GM18870 (cell line): ENCODE measurements at regions not wholly inside any gene's neighbourhood (a gene's known extent, or its start where the extent isn't known, plus 50 kb on each side); places are given as distances from the start of the nearest gene placed in this dataset.

ENCODE experiments used
- ATAC-seq: cut with Tn5 transposase; IDR thresholded peaks from one replicate; pipeline ENCODE4 v1.9.1; 2021; ENCODE audit warnings: moderate library complexity; ENCODE audit not compliant: unreplicated experiment

DNA sequence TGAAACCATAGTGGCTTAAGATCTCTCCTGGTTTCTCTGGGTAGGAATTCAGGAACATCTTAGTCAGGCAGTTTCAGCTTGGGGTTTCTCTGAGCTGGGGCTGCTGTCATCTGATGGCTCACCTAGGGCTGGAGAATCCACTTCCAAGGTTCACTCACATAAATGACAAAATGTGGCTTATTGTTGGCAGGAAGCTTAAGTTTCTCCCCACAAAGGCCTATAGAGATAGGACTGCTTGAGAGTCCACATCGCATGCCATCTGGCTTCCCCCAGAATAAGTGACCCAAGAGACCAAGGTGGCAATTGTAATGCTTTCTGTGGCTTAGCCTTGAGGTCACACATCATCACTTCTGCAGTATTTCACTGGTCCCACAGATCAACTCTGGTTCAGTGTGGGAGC, 131.4 kb downstream of the EDN1 start:
- no peak for ATAC-seq

DNA sequence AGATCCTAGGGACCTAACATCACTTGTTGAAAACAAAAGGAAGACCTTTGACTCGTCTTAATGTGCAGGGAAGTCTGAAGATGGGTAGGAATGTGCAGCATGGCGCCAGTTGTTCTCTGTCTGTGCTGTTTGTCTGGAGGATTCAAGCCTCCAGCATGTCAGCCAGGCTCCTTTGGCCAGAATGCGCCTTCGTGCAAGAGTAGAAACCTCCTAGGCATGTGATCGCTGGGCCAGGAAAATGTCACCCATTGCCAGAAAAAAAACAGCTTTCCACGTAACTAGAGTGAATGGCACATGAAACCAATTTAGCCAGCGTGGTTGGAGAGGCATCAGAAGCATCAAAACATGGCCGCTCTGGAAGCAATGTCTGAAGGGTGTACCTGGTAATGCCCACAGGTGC, 132.7 kb downstream of the EDN1 start:
- no peak for ATAC-seq

DNA sequence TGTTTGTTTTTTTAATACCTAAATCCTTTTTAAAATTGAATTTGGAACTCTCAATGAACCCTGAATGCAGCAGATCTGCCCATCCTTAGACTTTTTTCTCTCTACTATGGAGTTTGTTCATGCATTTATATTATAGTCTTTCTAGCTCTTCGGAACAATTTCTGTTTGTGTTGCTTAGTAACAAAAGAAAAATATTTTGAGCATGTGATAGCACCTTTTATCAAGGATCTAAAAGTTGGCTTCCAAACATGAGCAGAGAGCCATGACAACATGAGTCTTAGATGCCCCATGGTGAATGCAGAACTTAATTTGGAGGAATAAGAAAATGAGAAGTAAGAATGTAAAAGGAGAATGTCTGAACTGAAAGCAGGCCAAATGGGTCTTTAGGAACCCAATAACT, 133.7 kb downstream of the EDN1 start:
- ATAC-seq: no peak

DNA sequence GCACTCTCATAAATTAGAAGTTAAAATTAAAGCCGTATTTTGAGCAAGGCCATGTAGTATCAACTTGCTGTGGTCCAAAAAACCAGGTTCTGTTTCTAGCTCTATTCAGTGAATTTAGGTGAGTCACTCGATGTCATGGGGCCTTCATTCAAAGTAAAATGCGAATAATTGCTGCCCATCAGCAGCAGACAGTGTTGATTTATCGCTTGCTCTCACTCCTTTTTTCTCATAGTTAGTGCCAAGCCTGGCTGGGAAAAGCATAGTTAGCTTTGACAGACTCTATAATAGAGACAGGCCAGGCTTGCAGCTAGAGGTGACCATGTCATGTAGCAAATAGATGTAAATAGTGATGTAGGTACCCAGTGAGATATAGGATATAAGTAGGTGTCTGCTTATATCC, 136.0 kb downstream of the EDN1 start:
- no peak for ATAC-seq

DNA sequence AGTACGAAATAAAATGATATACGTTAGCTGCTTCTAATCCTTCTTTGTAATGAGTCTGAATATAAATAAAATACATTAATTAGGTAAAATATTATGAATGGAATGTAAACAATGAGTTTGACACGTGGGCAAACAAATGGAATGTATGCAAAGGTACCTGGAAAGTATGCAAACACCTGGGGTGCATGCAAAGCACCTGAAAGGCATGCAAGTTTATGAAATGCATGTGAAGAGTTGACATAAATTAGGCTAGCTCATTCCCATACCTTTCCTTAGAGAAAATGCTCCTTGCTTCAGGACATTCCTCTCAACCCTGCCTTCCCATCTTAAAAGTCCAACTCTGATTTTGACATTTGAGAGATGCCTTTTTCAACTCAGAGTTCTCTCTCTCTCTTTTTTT, 140.9 kb downstream of the EDN1 start:
- ATAC-seq: no peak

DNA sequence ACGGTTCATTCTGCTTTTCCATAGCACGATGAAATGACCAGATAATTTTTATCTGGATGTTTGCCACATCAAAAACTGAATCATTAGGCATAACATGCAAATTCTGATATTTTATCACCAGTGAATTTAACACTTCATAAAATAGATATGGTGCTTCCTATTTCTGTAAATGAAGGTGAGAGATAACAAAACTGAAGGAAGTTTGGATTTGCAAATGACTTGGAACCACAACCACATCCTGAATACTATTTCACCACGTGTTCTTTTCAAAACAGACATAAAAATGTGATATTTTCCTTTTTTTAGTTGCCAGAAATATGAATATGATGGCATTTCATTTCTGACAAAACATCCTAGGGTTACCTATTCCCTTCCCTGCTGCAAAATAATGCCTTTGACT, 146.1 kb downstream of the EDN1 start:
- ATAC-seq: no peak

DNA sequence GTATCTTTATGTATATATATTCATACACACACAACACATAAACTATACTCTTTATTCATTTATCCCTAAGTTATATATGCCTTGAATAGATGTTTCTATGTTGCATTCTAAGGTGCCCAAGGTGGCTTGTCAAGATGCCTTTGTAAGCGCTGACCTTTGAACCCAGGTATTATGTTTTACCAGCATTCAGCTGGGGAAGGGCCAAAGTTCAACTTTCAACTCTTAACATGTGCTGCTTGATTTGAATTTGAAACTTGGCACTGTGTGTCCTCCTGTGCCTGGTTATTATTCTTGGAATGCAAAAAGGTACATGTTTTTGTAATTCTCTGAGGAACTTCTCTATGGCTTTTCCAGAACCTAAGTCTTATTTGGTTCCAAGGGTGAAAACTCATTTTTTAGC, 146.5 kb downstream of the EDN1 start:
- ATAC-seq: no peak

DNA sequence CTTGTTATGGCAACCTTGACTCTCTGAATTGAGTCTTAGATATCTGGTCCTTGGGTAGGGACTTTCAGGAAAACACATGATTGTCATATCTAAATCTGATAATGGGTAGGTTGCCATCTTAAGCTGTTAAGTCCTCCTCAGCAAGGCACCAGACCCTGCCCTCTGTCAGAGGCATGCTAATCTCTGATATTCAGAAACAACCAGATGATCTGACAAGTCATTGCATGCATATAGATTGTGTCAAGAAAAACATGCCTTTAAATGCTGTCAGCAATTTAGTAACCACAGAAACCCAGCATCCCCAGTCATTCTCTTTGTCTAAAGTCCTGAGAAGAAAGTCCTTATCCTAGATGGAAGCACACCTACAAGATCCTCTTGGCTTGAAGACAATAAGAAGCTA, 149.1 kb downstream of the EDN1 start:
- no peak for ATAC-seq

DNA sequence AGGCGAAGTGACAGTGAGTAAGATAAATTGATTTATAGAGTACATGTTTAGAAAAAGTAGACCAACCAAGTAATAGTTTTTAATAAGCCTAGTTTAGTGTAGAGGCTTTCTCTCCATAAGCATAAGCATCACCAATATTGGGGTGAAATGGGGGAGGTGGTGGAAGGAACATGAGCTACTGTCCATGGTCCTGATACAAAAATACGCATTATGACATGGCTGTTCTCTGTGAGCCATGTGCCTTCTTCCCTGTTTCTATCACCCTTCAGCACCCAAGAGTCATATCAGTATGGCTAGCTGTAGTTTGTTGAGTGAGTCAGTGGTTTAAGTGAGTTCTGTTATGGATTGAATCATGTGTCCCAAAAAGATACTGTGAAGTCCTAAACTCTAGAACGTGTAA, 150.8 kb downstream of the EDN1 start:
- ATAC-seq: no peak

DNA sequence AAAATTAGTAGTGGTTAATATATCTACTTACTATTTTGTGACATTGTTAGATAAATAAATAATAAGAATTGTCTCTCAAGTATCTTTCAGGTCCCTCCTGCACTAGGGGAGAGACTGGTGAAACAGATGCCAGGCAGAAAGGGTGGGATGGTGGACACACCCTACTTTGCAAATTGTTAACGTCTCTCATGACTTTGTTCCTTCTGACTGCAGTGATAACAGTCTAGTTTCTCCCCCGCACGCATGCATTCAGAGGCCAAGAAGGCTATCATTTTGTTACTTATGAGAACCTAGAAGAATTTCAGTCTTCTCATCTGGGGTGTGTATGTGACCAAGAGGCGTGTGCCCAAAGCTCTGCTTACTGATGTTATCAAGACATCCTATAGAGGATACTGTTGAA, 152.3 kb downstream of the EDN1 start:
- ATAC-seq: no peak

DNA sequence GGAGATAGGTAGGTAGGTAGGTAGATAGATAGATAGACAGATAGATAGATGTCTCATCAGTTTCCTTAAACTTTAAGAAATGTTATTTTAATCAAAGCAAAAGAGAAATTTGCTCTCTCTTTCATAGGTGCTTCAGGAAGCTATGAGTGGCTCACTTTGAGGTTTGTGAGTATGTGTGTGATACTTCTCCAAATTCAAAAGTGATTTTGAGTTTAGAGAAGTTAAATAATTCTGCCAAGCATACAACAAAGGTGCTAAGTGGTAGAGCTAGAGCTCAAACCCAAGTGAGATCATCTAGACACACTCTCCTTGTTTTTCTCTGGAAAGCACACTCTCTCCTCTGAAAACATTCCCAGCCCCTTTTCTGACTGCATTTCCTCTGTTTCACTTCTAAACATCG, 156.2 kb downstream of the EDN1 start:
- ATAC-seq: no peak

DNA sequence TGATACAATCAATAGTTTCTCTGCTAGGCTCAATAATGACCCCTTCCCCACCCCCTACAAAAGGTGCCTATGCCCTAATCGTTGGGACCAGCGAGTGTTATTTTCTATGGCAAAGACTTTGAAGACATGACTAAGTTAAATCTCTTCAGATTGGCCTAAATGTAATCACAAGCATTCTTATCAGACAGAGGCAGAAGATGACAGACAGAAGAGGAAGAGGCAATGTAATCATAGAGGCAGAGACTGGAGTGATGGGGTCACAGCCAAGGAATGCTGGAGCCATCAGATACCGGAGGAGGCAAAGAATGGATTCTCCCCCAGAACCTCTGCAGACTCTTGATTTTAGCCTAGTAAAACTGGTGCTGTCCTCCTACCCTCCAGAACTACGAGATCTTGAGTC, 159.3 kb downstream of the EDN1 start:
- ATAC-seq: no peak

DNA sequence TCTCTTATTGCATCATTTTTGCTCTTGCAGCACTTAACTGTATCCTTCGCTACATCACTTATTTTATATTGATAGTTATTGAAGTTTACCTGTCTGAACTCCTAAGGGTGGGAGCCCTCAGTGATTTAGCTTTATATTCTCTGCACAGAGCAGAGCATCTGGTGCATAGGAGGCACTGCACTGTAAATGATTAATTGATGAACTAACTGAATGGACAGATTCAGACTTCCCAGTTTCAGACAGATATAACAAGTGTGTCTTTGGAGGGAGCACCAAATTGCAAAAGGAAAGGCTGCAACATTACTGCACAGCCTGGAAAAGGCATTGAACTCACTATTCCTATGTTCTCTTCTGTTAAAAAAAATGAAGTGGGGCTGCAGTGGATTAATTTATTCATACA, 160.3 kb downstream of the EDN1 start:
- no peak for ATAC-seq

DNA sequence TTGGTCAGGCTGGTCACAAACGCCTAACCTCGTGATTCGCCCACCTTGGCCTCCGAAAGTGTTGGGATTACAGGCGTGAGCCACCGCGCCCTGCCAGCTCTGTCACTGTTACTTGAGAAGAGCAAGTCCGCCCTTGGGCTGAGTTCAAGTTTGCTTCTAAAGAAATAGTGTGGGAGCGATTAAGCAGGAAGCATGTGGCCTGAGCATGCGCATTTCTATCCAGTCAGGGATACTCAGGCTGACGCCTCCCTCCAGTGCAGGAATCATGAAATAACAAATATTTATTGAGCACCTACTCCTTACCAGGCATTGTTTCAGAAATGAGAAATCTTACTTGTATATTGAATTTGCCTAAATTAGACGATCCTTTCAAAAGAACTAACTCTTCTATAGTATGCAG, 166.2 kb downstream of the EDN1 start:
- no peak for ATAC-seq

DNA sequence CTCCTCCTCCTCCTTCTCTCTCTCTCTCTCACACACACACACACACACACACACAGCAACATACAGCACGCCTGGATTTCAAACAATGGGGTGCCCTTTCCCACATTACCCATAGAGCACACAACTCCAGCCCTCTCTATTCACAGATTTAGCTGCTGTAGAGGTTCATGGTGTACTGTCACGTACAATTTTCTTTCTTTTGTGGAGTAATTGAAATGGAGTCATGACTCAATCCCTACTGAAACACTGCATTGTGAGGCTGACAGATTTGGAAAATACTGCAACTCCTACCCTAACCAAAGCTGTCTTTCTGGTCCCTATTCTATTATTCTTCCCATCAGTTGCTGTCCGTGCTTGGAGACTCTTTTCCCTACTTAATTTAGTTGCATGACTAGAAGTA, 166.9 kb downstream of the EDN1 start:
- no peak for ATAC-seq

DNA sequence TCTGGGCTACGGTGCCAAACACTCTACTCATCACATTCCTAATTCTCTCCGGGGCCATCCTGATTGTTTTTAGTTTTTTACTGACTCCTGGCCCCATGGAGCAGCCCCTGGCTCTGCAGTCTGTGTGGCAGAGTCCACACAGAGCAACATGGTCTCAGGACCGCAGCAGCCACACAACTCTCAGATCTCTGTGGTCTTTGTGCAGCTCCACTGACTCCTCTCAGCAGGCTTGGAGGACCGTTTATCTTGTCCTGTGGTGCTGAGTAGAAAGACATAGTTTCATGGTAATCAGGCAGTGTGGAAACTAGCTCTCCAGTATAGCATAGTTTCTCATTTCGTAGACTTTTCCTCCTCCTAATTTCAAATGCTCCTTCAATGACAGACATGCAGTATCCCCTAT, 168.4 kb downstream of the EDN1 start:
- ATAC-seq: no peak

DNA sequence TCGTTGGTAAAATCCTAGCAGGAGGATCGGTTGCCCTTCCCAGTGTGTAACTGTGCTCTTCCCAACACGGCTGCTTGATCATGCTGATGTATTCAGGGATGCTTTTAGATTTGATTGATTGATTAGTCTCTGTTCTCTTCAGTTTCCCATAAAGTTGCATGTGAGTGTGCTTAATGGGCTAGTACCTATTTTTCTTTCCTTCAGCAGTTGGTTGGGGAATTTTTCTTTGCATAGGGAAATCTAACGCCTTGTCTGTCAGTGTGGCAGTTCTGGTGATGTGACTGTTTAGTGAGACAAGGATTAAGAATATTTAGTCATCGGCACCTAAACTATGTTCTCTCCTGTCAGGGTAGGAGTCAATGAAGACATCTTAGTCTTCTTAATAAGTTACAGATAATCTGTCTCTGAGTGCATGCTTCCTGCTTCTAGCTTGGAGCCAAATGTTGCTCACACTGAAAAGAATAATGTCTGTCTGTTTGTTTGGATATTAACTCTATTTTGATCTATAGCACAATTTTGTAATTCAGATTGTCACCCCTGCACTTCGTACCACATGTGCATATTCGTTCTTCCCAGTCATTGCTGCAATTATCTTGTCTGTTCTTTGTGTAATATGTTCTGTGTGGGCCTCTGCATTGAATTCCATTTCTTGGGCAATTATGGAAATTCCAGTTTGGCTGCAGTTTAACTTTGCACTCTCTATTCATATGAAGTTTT, 169.9 kb downstream of the EDN1 start:
- no peak for ATAC-seq

DNA sequence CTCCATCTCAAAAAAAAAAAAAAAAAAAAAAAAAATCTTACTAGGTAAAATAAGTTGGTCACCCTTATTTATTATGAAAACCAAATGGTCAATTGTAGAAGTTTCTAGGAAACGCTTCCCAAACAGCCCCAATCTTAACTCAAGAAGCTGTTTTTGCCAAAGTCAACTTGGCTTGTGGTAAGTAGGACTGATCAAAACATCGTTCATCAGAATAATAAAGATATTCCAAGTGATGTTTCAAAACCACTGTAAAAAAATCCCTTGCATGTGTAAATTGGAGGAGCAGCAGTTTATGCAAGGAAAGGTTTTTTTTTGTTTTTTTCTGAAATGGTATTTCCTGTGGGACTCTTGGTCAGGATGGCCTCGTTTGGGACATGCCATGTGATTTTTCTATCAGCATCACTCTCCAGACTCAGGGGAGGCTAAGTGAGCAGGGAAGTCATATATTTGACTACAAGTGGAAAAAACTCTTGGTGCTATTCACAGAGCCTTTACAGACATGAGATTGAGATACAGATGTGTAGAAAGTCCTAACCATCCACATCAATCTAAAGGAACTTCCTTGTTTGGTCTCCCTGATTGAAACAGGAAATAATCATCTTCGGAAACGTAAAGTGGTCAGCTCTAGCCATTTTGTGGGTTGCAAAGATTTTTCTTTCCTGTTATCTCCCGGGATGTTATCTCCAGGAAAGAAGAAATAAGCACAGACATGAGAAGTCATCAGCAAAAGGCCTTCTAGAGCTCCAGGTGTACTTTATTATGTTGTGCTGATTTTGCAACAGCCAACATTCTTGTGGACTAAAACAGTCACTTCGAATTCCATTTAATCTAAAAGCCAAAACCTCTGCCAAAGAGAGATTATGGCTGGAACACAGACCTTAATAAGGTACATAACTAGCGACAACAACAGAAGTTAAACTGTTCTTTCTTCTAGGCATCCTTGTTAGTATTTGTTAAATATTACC, 177.8 kb downstream of the EDN1 start:
- no peak for ATAC-seq

DNA sequence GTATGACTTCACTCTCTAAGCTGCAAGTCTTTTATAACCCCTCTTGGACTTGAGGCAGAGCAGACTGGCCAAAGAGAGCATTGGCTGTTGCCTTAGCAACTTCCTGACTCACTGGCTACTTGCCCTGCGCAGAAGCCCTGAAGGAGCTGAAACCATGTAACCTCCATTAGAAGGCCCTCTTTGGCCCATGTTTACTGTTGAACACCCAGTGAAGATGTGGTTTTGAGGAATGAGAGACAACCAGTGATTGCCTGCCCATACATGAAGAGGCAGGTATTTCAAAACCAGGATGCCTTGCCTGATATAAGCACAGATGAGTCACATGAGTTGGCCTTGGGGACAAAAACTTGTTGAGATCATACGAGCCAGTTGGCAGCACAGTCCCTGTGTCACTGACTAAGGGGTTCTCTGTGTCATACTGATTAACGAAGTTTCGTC, 182.5 kb downstream of the EDN1 start:
- no peak for ATAC-seq

DNA sequence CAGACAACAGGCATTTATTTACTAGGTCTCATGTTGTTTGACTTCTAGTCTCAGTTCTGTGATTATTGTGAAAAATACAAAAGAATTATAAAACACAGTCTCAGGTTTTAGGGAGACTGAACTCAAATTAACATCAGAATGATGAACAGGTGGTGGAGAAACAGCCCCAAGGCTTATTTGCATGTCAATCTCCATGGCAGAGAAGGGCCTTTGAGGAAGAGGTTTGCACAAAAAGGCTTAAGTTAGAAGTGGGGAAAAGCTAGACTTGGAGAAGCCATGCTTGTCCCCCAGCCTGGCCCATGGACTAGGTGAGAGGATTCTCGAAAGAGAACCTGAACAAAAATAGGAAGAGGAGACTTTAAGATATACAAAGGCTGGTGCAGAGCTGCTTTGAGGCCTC, 183.3 kb downstream of the EDN1 start:
- ATAC-seq: no peak

DNA sequence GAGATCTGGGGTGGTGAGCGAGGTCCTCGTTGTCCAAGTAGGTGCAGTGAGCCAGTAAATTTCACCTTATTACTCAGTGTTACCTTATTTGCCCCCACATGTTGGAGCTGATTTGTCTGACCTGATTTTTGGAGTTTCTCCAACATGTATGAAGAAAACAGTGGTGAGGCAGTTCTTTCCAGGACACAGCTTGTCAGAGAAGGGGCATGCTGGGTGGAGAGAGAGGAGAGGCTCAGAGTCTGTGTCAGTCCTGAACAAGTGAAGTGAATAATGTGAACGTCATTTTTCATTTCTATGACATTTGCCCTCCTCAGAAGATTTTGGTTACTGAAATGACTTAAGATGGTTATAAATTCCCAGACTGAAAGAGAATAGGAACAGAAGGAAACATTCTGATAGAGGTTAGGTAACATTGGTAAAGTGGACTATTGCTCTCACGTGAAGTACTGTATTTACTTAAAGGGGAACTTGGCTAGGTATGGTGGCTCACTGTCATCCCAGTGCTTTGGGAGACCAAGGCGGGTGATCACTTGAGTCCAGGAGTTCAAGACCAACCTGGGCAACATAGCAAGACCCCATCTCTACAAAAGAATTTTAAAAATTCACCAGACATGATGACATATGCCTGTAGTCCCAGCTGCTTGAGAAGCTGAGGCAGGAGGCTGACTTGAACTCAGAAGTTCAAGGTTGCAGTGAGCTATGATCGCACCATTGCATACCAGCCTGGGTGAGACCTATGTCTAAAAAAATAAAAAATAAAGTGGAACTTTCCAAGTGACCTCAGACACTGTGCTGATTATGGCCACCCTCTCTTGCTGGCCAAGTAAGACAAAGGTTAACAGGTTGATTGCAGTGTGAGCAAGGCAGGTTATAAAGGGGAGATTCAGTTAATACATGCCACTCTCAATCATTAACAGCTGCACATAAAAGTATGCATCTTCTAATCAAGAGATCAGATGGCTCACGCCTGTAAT, 184.3 kb downstream of the EDN1 start:
- no peak for ATAC-seq
